ENCODE measurements at regions not wholly inside any gene's neighbourhood (a gene's known extent, or its start where the extent isn't known, plus 50 kb on each side); places are given as distances from the start of the nearest gene placed in this dataset.

- DNase-seq, result no peak
These were observed 303.6 kb upstream of the PRR20A start for GRCh38 chr13:56837161-56837560.

- no peak for DNase-seq
These were observed 289.9 kb upstream of the PRR20A start for GRCh38 chr13:56850852-56851251.

GRCh38 chr13:56861476-56861875, 279.2 kb upstream of the PRR20A start:
- DNase-seq, result peak; percentile 0

GRCh38 chr13:56864451-56864850, 276.3 kb upstream of the PRR20A start:
- DNase-seq, result no peak

GRCh38 chr13:56865416-56865815, 275.3 kb upstream of the PRR20A start:
- DNase-seq, result no peak

GRCh38 chr13:56869671-56870070, 271.0 kb upstream of the PRR20A start:
- DNase-seq, result no peak

- DNase-seq, result no peak
These were observed 254.3 kb upstream of the PRR20A start for GRCh38 chr13:56886398-56886797.

GRCh38 chr13:56888455-56888854, 252.3 kb upstream of the PRR20A start:
- no peak for DNase-seq

- DNase-seq, result no peak
These were observed 246.9 kb upstream of the PRR20A start for GRCh38 chr13:56893843-56894242.

GRCh38 chr13:56900549-56901279, 240.0 kb upstream of the PRR20A start:
- no peak for DNase-seq

GRCh38 chr13:56902276-56902675, 238.4 kb upstream of the PRR20A start:
- no peak for DNase-seq

GRCh38 chr13:56903710-56904282, 236.9 kb upstream of the PRR20A start:
- no peak for DNase-seq

GRCh38 chr13:56906909-56907308, 233.8 kb upstream of the PRR20A start:
- DNase-seq, result no peak

- DNase-seq, result no peak
These were observed 233.0 kb upstream of the PRR20A start for GRCh38 chr13:56907766-56908165.

- DNase-seq, result no peak
These were observed 230.7 kb upstream of the PRR20A start for GRCh38 chr13:56909896-56910600.

GRCh38 chr13:56917966-56918365, 222.8 kb upstream of the PRR20A start:
- DNase-seq, result no peak

GRCh38 chr13:56923626-56924140, 217.0 kb upstream of the PRR20A start:
- DNase-seq, result no peak

GRCh38 chr13:56924401-56924800, 216.3 kb upstream of the PRR20A start:
- no peak for DNase-seq

GRCh38 chr13:56932104-56932503, 208.6 kb upstream of the PRR20A start:
- no peak for DNase-seq

- no peak for DNase-seq
These were observed 186.8 kb upstream of the PRR20A start for GRCh38 chr13:56953965-56954364.

GRCh38 chr13:56975647-56976046, 165.1 kb upstream of the PRR20A start:
- DNase-seq, result no peak

GRCh38 chr13:56980856-56981255, 159.9 kb upstream of the PRR20A start:
- DNase-seq, result no peak

GRCh38 chr13:56986121-56986520, 154.6 kb upstream of the PRR20A start:
- DNase-seq, result no peak

GRCh38 chr13:56988543-56988942, 152.2 kb upstream of the PRR20A start:
- DNase-seq, result no peak
